ENCODE measurements at regions not wholly inside any gene's neighbourhood (a gene's known extent, or its start where the extent isn't known, plus 50 kb on each side); places are given as distances from the start of the nearest gene placed in this dataset.

- TF ChIP-seq CTCF (IDR thresholded peaks at IDR 0.05): no peak
- no peak for TF ChIP-seq POLR2A (IDR thresholded peaks at IDR 0.05)
These were observed 172.4 kb downstream of the ABCA8 start for GRCh38 chr17:68782789-68783188.

Measured in lower leg skin (tissue), 3 donors.